Neural progenitor cell (in vitro differentiated cells): ENCODE measurements at regions not wholly inside any gene's neighbourhood (a gene's known extent, or its start where the extent isn't known, plus 50 kb on each side); places are given as distances from the start of the nearest gene placed in this dataset.

ENCODE experiments used
- DNase-seq: peaks from one replicate; pipeline ENCODE4 v3.0.0-alpha.2; 2016; ENCODE audit warnings: low spot score
- H2AFZ ChIP-seq: fragments of 200-600 bp; sonication (generic); replicated peaks from 2 replicates; pipeline ENCODE4 v1.6.1; 2016; ENCODE audit warnings: antibody characterized with exemption
- H3F3A ChIP-seq: fragments of 200-600 bp; sonication (generic); 2 replicates; pipeline ENCODE4 v1.6.1; 2016; ENCODE audit warnings: antibody characterized with exemption, low read depth
- H3K27ac ChIP-seq: fragments of 200-600 bp; sonication (generic); 2 replicates; pipeline ENCODE4 v1.5.1; 2016; ENCODE audit warnings: mild to moderate bottlenecking
- H3K27me3 ChIP-seq: fragments of 200-600 bp; sonication (generic); 2 replicates; pipeline ENCODE4 v1.6.1; 2016; ENCODE audit warnings: mild to moderate bottlenecking, moderate library complexity
- H3K36me3 ChIP-seq: fragments of 200-600 bp; sonication (generic); 2 replicates; pipeline ENCODE4 v1.5.1; 2016
- H3K4me1 ChIP-seq: fragments of 200-600 bp; sonication (generic); 2 replicates; pipeline ENCODE4 v1.6.1; 2016; ENCODE audit warnings: mixed run types
- H3K4me2 ChIP-seq: fragments of 200-600 bp; sonication (generic); 2 replicates; pipeline ENCODE4 v1.6.1; 2016
- H3K4me3 ChIP-seq: fragments of 200-600 bp; sonication (generic); 2 replicates; pipeline ENCODE4 v1.5.1; 2016
- H3K79me2 ChIP-seq: fragments of 200-600 bp; sonication (generic); 2 replicates; pipeline ENCODE4 v1.6.1; 2016; ENCODE audit warnings: low read depth
- H3K9ac ChIP-seq: fragments of 200-600 bp; sonication (generic); 2 replicates; pipeline ENCODE4 v1.6.1; 2016
- H3K9me3 ChIP-seq: fragments of 200-600 bp; sonication (generic); 2 replicates; pipeline ENCODE4 v1.5.1; 2016; ENCODE audit warnings: low read depth
- H4K20me1 ChIP-seq: fragments of 200-600 bp; sonication (generic); 2 replicates; pipeline ENCODE4 v1.6.1; 2016; ENCODE audit warnings: low read depth
- H3K27ac Mint-ChIP-seq: 3 replicates; pipeline ENCODE4 v1.8.0; 2021; ENCODE audit warnings: mixed read lengths
- H3K27me3 Mint-ChIP-seq: 2 replicates; pipeline ENCODE4 v1.8.0; 2022; ENCODE audit warnings: low read depth, mild to moderate bottlenecking, inconsistent platforms, moderate library complexity, mixed read lengths; ENCODE audit not compliant: insufficient read depth
- H3K36me3 Mint-ChIP-seq: 3 replicates; pipeline ENCODE4 v1.8.0; 2021; ENCODE audit warnings: mixed read lengths
- H3K4me1 Mint-ChIP-seq: 3 replicates; pipeline ENCODE4 v1.8.0; 2021; ENCODE audit warnings: mixed read lengths
- H3K4me3 Mint-ChIP-seq: 3 replicates; pipeline ENCODE4 v1.8.0; 2021; ENCODE audit warnings: mild to moderate bottlenecking, moderate library complexity, mixed read lengths
- H3K9me3 Mint-ChIP-seq: 3 replicates; pipeline ENCODE4 v1.8.0; 2020; ENCODE audit warnings: mixed read lengths
- CTCF ChIP-seq: fragments of 200-600 bp; sonication (generic); IDR thresholded peaks from 2 replicates; pipeline ENCODE4 v1.5.1; 2017; ENCODE audit warnings: antibody characterized with exemption, mild to moderate bottlenecking
- EZH2 ChIP-seq: fragments of 200-600 bp; sonication (generic); IDR thresholded peaks from 2 replicates; pipeline ENCODE4 v1.6.1; 2017; ENCODE audit warnings: antibody characterized with exemption, mild to moderate bottlenecking, moderate library complexity
- EZH2phosphoT487 ChIP-seq: fragments of 200-600 bp; sonication (generic); IDR thresholded peaks from 2 replicates; pipeline ENCODE4 v1.6.1; 2017; ENCODE audit warnings: antibody characterized with exemption

- no peak overlapping the region for H3K27ac Mint-ChIP-seq
- no peak overlapping the region for H3K4me2 ChIP-seq
- no peak overlapping the region for H3K4me3 Mint-ChIP-seq
- no peaks in the 10 kb centered on the region for H4K20me1 ChIP-seq
- H3K9me3 Mint-ChIP-seq, result peaks cover 2% of the 10 kb centered on the region
- peaks cover 11% of the 10 kb centered on the region for H3K27me3 Mint-ChIP-seq
- H3K36me3 Mint-ChIP-seq, result no peaks in the 10 kb centered on the region
- no peak for DNase-seq
- peaks cover 13% of the 10 kb centered on the region for H3K4me1 Mint-ChIP-seq
- H3K9ac ChIP-seq, result no peak overlapping the region
- no peaks in the 10 kb centered on the region for H3K27me3 ChIP-seq
- no peak overlapping the region for H2AFZ ChIP-seq
- no peaks in the 10 kb centered on the region for H3K36me3 ChIP-seq
- peaks cover 6% of the 10 kb centered on the region for H3F3A ChIP-seq
- H3K4me3 ChIP-seq, result no peak overlapping the region
- H3K9me3 ChIP-seq, result no peaks in the 10 kb centered on the region
- TF ChIP-seq EZH2phosphoT487 (no peak), CTCF (no peak), EZH2 (no peak)
- peaks cover 6% of the 10 kb centered on the region for H3K4me1 ChIP-seq
- H3K79me2 ChIP-seq, result no peaks in the 10 kb centered on the region
- H3K27ac ChIP-seq, result no peak overlapping the region
Measured at GRCh38 chr6:166244353-166245045, 63.7 kb downstream of the PRR18 start.

DNA sequence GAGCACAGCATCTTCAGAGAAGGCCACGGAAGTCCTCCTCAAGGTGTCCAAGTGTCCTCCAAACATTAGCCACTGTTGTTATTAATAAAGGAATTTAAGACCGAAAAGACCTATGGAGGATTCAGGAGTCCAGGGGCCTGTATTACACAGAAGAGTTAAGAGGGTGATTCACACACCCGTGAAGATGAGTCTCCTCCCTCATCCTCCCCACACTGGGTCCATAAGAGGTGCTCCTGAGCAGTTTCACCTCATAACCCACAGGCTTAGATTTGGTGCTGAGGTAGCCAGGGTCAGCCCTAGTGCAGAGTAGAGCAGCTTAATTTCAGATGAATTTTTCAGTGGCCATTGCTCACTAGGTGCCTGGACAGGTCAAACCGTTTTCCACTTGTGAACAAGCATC is 65.3 kb downstream of the PRR18 start:
- TF ChIP-seq EZH2 (no peak), CTCF (no peak), EZH2phosphoT487 (no peak)
- peaks cover 16% of the 10 kb centered on the region for H3K4me1 Mint-ChIP-seq
- Histone ChIP-seq H3K79me2 (no peaks in the 10 kb centered on the region), H3F3A (peaks cover 6% of the 10 kb centered on the region), H3K27me3 (no peaks in the 10 kb centered on the region), H3K4me2 (no peak overlapping the region), H3K4me1 (peaks cover 10% of the 10 kb centered on the region), H4K20me1 (no peaks in the 10 kb centered on the region), H2AFZ (no peak overlapping the region), H3K36me3 (no peaks in the 10 kb centered on the region), H3K27ac (no peak overlapping the region), H3K9me3 (no peaks in the 10 kb centered on the region), H3K9ac (no peak overlapping the region), H3K4me3 (no peak overlapping the region)
- no peaks in the 10 kb centered on the region for H3K36me3 Mint-ChIP-seq
- no peak overlapping the region for H3K27ac Mint-ChIP-seq
- no peak overlapping the region for H3K4me3 Mint-ChIP-seq
- DNase-seq, result no peak
- peaks cover 11% of the 10 kb centered on the region for H3K27me3 Mint-ChIP-seq
- H3K9me3 Mint-ChIP-seq, result no peaks in the 10 kb centered on the region

DNA sequence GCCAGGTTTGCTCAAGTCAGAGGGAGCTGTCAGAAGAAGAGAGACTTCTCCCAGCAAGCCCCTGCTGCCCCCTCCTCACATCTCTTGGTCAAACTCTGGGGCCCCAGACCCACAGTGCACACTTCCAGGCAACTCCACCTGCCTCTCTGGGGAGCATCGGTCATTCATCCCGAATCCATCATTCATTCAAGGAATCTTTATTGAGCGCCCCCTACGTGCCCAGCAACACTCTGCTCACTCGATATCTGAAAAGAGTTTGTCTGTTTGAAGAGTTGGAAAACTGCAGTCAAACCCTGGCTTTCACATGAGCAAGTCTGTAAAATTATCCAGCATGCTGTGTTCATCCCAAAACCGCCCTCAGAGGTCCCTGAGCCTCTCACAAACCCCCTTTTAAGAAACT is 66.2 kb downstream of the PRR18 start:
- no peak for TF ChIP-seq CTCF
- TF ChIP-seq EZH2, result no peak
- TF ChIP-seq EZH2phosphoT487, result no peak
- Mint-ChIP-seq H3K27me3 (peaks cover 11% of the 10 kb centered on the region), H3K36me3 (no peaks in the 10 kb centered on the region), H3K4me1 (peaks cover 17% of the 10 kb centered on the region), H3K9me3 (no peaks in the 10 kb centered on the region), H3K27ac (no peak overlapping the region), H3K4me3 (no peak overlapping the region)
- no peaks in the 10 kb centered on the region for H3K36me3 ChIP-seq
- H3K27me3 ChIP-seq, result no peaks in the 10 kb centered on the region
- no peaks in the 10 kb centered on the region for H3K9me3 ChIP-seq
- H3K4me1 ChIP-seq, result peaks cover 10% of the 10 kb centered on the region
- H3K4me2 ChIP-seq, result no peak overlapping the region
- H3K4me3 ChIP-seq, result no peak overlapping the region
- no peaks in the 10 kb centered on the region for H3K79me2 ChIP-seq
- H3K27ac ChIP-seq, result no peak overlapping the region
- DNase-seq, result no peak
- no peak overlapping the region for H3K9ac ChIP-seq
- H4K20me1 ChIP-seq, result no peaks in the 10 kb centered on the region
- H2AFZ ChIP-seq, result no peak overlapping the region
- H3F3A ChIP-seq, result peaks cover 6% of the 10 kb centered on the region
